ENCODE measurements at regions not wholly inside any gene's neighbourhood (a gene's known extent, or its start where the extent isn't known, plus 50 kb on each side); places are given as distances from the start of the nearest gene placed in this dataset.

GRCh38 chr16:80344570-80344969 is 196.2 kb upstream of the DYNLRB2 start:
- no peak for TF ChIP-seq CTCF (conservative IDR thresholded peaks at IDR 0.05; ENCODE audit: low read length)
- TF ChIP-seq EZH2phosphoT487 (IDR thresholded peaks at IDR 0.05; ENCODE audit: borderline replicate concordance): no peak
